ENCODE measurements at regions not wholly inside any gene's neighbourhood (a gene's known extent, or its start where the extent isn't known, plus 50 kb on each side); places are given as distances from the start of the nearest gene placed in this dataset.

DNA sequence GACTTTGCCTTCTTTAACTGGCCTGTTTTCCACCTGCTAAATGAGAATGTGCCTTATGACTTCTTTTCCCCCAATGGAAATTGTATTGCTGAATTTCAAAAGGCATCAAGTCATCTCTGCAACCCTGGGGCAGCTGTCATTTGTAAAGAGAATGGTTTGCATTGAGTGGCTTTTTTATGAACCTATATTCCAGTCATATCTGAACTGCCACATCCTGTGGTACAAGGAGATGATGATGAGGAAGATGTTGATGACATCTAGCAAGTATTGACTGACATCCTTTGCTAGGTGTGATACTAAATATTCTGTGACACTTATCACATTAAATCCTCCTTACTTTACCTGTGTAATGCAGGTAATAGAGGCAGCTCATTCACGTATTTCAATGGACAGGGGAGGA is 88.3 kb upstream of the KIAA1217 start:
- ATAC-seq (no peak), DNase-seq (no peak)

DNA sequence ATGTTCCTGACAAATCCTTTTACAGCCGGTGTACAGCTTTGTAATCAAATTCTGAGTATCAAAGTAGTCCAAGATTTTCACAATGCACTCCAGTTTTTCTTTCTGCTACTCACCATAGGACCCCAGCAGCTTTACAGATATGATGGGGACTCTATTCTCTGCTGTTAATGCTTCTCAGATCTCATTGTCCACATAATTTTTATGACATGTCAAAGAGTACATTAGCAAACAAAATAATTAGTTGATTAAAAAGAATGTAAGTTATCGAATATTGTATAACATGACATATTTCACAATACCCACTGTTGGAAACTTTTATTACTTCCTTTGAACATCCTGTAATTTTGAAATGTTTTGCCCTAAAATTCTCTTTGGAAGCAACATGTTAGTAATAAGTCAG is 81.4 kb upstream of the KIAA1217 start:
- DNase-seq (no peak), ATAC-seq (no peak)

DNA sequence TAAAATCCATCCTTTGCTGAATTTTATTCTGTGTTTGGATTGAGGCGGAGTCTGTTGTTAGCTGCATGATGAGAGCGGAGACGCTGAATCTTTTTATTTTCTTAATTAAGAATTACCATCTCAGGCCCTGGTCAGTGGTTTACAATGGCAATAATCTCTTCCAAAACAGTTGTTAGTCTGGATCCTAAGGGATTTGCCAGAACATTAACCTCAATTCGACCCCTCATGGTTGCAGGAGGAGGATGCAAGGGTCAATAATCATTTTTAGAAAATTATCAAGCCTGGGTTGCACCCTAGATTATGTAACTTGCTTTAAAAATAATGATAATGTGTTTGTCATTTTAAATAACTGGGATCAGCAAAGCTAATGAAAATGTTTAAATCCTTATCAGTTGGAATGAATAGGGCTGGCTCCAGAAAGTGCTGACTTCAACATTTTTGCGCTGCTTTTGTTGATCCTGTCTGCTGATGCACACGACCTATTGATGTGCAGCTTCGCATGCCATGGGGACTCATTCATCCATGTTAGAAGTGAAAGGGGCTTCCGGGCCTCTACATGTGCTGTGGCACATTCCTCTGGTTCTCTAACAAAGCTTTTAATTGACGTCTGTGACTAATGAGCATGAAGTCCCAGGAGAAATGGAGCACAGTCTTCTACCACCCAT is 80.7 kb upstream of the KIAA1217 start:
- ATAC-seq (no peak), DNase-seq (no peak)

DNA sequence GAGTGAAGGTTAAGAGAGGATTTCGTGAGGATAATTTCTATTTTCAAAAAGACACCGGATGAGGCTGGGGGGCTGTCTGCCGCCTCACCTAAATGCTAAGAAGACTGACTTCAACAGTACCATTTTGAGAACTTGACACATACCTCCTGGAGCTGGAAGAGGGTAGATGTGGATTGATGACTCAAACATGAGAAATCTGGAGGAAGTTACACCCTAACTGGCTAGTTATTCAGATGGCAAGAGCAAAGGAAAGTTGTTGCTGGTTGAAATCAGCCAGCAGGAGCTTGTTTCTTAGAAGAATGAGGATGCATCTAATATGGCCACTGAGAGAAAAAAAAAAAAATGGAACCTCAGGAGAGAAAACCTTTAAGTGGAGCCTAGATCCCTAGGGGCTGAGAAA is 76.2 kb upstream of the KIAA1217 start:
- ATAC-seq (no peak), DNase-seq (no peak)

DNA sequence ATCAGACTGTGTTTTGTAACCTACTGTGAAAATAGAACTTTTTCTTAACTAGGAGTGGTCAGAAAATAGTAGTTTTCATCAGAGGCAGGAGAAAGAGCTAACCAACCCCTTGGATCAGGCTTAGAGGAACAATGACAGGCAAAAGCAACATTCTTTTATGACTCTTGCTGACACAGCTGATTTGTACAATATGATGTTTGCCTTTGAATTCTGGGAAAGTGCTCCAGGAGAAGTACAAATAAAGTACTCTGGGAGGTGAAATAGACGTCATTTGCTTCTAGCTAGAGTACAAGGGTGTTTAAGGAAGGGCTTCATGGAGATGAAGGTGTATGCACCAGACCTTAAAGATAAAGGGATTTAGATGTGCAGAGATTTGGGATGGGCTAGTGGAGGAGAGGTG is 75.1 kb upstream of the KIAA1217 start:
- no peak for DNase-seq
- ATAC-seq, result no peak

DNA sequence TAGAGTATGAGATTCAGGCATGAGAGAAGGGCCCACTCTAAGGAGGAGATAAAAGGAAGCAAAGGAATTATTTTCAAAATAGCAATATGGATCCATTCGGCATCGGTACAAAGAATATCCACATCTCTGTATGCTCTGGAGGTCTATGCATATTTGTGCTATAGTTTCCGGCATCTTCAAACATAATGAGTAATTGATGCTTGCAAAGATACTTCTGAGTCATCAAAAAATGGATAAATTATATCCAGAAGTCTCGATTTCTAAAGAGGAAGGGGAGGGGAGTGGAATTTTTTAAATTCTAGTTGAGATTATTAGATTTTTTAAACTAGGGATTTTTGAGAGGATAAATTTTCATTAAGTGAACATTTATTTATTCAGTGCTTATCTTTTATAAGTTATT is 72.9 kb upstream of the KIAA1217 start:
- no peak for ATAC-seq
- DNase-seq, result no peak

DNA sequence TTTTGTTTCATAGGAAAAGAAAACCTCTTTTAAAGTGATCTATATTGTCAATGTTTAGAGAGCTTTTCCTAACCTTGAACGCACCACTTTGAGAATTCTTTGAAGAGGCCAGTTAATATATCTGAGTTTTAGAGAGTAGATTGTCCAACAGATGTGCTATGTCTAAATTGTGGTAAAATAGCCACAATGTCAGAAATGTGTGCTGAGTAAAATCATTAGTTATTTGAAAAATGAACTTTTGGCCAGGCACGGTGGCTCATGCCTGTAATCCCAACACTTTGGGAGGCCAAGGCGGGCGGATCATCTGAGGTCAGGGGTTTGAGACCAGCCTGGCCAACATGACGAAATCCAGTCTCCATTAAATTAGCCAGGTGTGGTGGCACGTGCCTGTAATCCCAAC is 61.6 kb upstream of the KIAA1217 start:
- DNase-seq (no peak), ATAC-seq (no peak)

DNA sequence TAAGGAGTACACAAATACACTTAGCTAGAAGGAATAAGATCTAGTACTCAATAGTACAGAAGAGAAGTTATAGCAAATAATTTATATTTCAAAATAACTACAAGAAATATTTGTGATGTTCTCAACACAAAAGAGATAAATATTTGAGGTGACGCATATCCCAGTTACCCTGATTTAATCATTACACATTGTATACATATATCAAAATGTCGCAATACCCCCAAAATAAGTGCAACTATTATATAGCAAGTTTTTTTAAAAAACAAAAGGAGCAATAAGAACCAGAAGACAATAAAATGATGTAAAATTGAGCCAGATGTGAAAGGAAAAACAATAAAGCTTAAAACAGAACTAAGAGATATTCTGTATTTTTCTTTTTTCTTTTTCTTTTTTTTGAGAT is 59.3 kb upstream of the KIAA1217 start:
- DNase-seq (no peak), ATAC-seq (no peak)

DNA sequence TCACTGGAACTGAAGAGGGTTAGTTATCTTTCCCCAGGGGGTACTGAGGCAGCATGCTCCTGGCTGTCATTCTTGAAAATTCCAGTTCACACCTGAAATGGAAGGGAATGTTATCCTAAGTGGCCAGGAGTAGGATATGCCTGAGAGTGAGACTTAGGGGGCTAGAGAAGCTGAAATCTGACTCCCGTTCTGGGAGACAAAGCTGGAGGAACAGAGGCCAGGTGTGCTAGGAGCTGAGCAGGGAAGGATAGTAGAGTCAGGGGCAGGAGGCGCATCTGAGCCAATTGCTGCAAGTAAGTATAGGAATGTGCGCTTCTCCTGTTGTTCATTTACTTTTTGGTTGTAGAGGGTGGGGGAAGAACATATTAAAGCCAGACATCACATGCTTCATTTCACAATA is 58.1 kb upstream of the KIAA1217 start:
- DNase-seq (no peak), ATAC-seq (no peak)

DNA sequence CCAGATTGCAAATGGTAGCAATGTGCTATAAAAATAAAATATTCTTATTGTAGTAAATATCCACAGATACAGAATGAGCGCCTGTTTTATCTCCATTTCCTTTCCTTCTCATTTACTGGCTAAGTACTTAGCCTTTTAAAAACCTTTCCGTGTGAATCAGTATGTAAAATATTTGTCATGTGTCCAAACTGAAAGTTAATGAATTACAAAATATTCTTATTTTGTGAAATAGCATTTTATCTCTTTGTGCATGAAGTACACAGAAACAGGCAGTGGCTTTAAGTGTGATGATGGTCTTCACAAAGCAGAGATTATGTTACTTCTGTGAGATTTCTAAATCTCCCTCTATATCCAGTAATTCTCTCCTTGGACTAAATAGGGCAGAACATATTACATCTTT is 56.7 kb upstream of the KIAA1217 start:
- ATAC-seq, result no peak
- DNase-seq, result no peak

DNA sequence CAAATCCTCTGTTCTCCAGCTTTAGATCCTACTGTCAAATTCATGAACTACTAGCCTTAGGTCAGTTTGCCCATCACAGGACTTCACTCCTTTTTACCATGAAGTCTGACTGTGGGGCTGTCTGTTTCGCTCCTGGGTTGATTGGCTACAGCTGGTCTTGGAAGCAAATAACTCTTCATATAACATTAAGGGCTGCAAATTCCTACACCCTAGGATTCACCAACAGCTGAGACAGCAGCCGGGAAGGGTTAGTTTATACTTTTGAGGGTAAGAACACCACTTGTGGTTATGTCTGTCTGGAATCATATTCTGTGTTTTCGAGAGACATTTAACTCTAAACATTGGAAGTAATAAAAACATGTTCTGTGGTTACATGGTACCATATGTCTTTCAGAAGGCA is 55.9 kb upstream of the KIAA1217 start:
- no peak for ATAC-seq
- DNase-seq, result no peak

DNA sequence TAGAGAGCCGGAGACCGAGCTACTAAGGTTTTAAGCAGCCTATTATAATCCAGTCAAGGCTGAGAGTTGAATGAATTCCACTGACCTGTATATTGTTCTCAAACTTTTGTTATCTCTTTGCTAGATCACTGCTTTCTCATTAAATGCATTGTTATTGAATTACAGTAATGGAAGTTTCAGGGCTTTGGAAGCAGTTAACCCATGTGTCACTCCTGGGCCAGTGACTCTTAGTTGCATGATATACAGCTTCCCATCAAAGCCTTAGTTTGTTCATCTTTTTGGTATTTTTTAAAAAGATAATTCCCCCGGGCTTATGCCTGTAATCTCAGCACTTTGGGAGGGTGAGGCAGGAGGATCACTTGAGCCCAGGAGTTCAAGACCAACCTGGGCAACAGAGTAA is 55.4 kb upstream of the KIAA1217 start:
- DNase-seq (no peak), ATAC-seq (no peak)

DNA sequence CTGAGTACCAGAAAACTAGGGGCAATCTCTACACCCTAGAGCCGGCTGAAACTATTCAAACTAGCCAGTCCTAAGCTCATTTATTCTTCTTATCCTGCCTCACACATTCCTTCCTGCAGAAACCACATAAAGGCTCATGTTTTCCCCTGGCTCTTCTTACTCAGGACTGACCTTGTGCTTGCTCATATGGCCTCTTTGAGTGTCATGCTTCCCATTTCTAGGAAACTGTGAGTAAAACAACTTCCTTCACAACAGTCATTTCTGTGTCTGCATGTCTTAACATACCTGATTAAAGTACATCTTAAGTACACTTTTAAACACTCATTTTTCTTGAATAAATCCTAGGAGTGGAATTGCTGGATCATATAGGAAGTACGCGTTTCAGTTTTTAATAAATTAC is 52.3 kb upstream of the KIAA1217 start:
- DNase-seq (no peak), ATAC-seq (no peak)

DNA sequence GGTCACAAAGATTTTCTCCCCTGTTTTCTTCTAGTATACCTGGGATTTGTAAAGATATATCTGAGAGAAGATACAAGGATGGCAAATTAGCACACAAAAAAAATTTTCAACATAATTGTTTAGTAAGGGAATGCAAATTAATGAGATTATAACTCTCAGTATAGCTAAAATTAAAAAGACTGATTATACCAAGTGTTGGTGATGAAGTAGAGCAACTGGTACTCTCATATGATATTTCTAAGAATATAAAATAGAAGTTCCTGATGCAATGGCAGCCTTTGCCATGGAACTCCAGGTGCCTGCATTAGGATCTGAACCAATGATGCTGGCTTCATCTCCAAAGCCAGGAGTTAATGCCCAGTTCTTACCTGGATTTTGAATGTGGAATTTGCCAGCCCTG is 51.4 kb upstream of the KIAA1217 start:
- no peak for ATAC-seq

More for the DNA sequence above, 51.4 kb upstream of the KIAA1217 start:
- DNase-seq, result no peak
